GM23338 (cell line): ENCODE measurements at regions not wholly inside any gene's neighbourhood (a gene's known extent, or its start where the extent isn't known, plus 50 kb on each side); places are given as distances from the start of the nearest gene placed in this dataset.

Experiments used
- ATAC-seq: fragments of 200-7000 bp; cut with Tn5 transposase; 3 replicates; pipeline ENCODE4 v1.9.1; 2020
- DNase-seq: peaks from one replicate; pipeline ENCODE4 v3.0.0-alpha.2; 2015; ENCODE audit warnings: low spot score
- H2AFZ ChIP-seq: fragments of 200-600 bp; sonication (generic); 2 replicates; pipeline ENCODE4 v1.8.0; 2016; ENCODE audit warnings: antibody characterized with exemption, mild to moderate bottlenecking, moderate library complexity
- H3F3A ChIP-seq: fragments of 200-600 bp; sonication (generic); replicated peaks from 2 replicates; pipeline ENCODE4 v1.8.0; 2017; ENCODE audit warnings: antibody characterized with exemption, mixed run types, low read depth
- H3K27ac ChIP-seq: fragments of 200-600 bp; sonication (generic); 2 replicates; pipeline ENCODE4 v1.6.1; 2016; ENCODE audit warnings: low read depth
- H3K27me3 ChIP-seq: fragments of 200-600 bp; sonication (generic); 2 replicates; pipeline ENCODE4 v1.8.0; 2016; ENCODE audit warnings: mild to moderate bottlenecking, mixed run types, moderate library complexity; ENCODE audit not compliant: insufficient read depth
- H3K36me3 ChIP-seq: fragments of 200-600 bp; sonication (generic); 2 replicates; pipeline ENCODE4 v1.8.0; 2016; ENCODE audit warnings: mild to moderate bottlenecking; ENCODE audit not compliant: insufficient read depth
- H3K4me1 ChIP-seq: fragments of 200-600 bp; sonication (generic); 2 replicates; pipeline ENCODE4 v1.8.0; 2016; ENCODE audit warnings: mild to moderate bottlenecking, moderate library complexity; ENCODE audit not compliant: insufficient read depth
- H3K4me2 ChIP-seq: fragments of 200-600 bp; sonication (generic); 2 replicates; pipeline ENCODE4 v1.7.1; 2017; ENCODE audit warnings: mixed run types
- H3K4me3 ChIP-seq: fragments of 200-600 bp; sonication (generic); 2 replicates; pipeline ENCODE4 v1.6.1; 2016; ENCODE audit warnings: mixed run types
- H3K79me2 ChIP-seq: fragments of 200-600 bp; sonication (generic); replicated peaks from 2 replicates; pipeline ENCODE4 v1.8.0; 2017; ENCODE audit warnings: mild to moderate bottlenecking; ENCODE audit not compliant: insufficient read depth
- H3K9me2 ChIP-seq: fragments of 200-600 bp; sonication (generic); 2 replicates; pipeline ENCODE4 v1.8.0; 2017; ENCODE audit not compliant: insufficient read depth
- H4K20me1 ChIP-seq: fragments of 200-600 bp; sonication (generic); replicated peaks from 2 replicates; pipeline ENCODE4 v1.8.0; 2017; ENCODE audit warnings: mild to moderate bottlenecking; ENCODE audit not compliant: insufficient read depth
- H3K27ac Mint-ChIP-seq: 2 replicates; pipeline ENCODE4 v1.8.0; 2020; ENCODE audit warnings: inconsistent platforms, mild to moderate bottlenecking, moderate library complexity, mixed read lengths
- H3K27me3 Mint-ChIP-seq: 3 replicates; pipeline ENCODE4 v1.8.0; 2022; ENCODE audit warnings: low read depth, mild to moderate bottlenecking, moderate library complexity, mixed read lengths, inconsistent platforms; ENCODE audit not compliant: insufficient read depth, poor library complexity
- H3K36me3 Mint-ChIP-seq: 3 replicates; pipeline ENCODE4 v1.8.0; 2021; ENCODE audit warnings: low read depth, mild to moderate bottlenecking, inconsistent platforms, moderate library complexity, mixed read lengths
- H3K4me1 Mint-ChIP-seq: 3 replicates; pipeline ENCODE4 v1.8.0; 2020; ENCODE audit warnings: mild to moderate bottlenecking, inconsistent platforms, mixed read lengths
- H3K4me3 Mint-ChIP-seq: 3 replicates; pipeline ENCODE4 v1.8.0; 2021; ENCODE audit warnings: moderate library complexity, mild to moderate bottlenecking, inconsistent platforms, mixed read lengths
- H3K9me3 Mint-ChIP-seq: 3 replicates; pipeline ENCODE4 v1.8.0; 2020; ENCODE audit warnings: moderate library complexity, mild to moderate bottlenecking, inconsistent platforms, mixed read lengths
- ETS1 ChIP-seq: IDR thresholded peaks from 2 replicates; pipeline ENCODE4 v1.6.1; 2016; ENCODE audit warnings: antibody characterized with exemption
- NANOG ChIP-seq: IDR thresholded peaks from 2 replicates; pipeline ENCODE4 v1.6.1; 2016; ENCODE audit warnings: antibody characterized with exemption, borderline replicate concordance
- POLR2AphosphoS5 ChIP-seq: IDR thresholded peaks from 2 replicates; pipeline ENCODE4 v1.6.1; 2016; ENCODE audit warnings: antibody characterized with exemption, low read depth
- REST ChIP-seq: IDR thresholded peaks from one replicate; pipeline ENCODE4 v1.6.1; 2018; ENCODE audit warnings: antibody characterized with exemption; ENCODE audit not compliant: unreplicated experiment
- STAT1 ChIP-seq: IDR thresholded peaks from one replicate; pipeline ENCODE4 v1.6.1; 2016; ENCODE audit warnings: antibody characterized with exemption; ENCODE audit not compliant: unreplicated experiment
- ZNF114 ChIP-seq: fragments of 250-450 bp; sonication (Bioruptor Pico); IDR thresholded peaks from 2 replicates; pipeline ENCODE4 v1.5.0; 2020; ENCODE audit warnings: mild to moderate bottlenecking, moderate library complexity
- TF ChIP-seq, protein P1 (sequence below): fragments of 250-450 bp; sonication (Bioruptor Pico); IDR thresholded peaks from 2 replicates; pipeline ENCODE4 v1.5.0; 2020; ENCODE audit warnings: mild to moderate bottlenecking, moderate library complexity
- TF ChIP-seq, protein P2 (sequence below), 2 experiments: fragments of 200-600 bp in 1 of 2; sonication (generic) in 1 of 2; conservative IDR thresholded peaks; 2 replicates each; pipeline versions ENCODE4 v1.5.1 to v1.6.1; 2016 to 2017; ENCODE audit warnings: antibody characterized with exemption in 2 of 2, low read depth in 2 of 2, mild to moderate bottlenecking in 2 of 2, moderate library complexity in 1 of 2

GRCh38 chr11:112861356-112861755 lies 99.9 kb upstream of the NCAM1 start:
- no peak for ATAC-seq
- no peak for DNase-seq
- H3K9me3 Mint-ChIP-seq: peaks cover 12% of the 10 kb centered on the region; the same call in 2 of the 3 replicates

More at GRCh38 chr11:112861356-112861755, 99.9 kb upstream of the NCAM1 start:
- Histone ChIP-seq H3K4me2 (no peak overlapping the region), H3K9me2 (peaks cover 9% of the 10 kb centered on the region; the same call in 1 of the 2 replicates), H3K79me2 (no peaks in the 10 kb centered on the region), H2AFZ (no peak overlapping the region), H3K27me3 (no peaks in the 10 kb centered on the region), H3K4me3 (no peak overlapping the region), H3K36me3 (no peaks in the 10 kb centered on the region; the same call in 1 of the 2 replicates), H3K27ac (no peak overlapping the region), H3K4me1 (no peaks in the 10 kb centered on the region), H4K20me1 (no peaks in the 10 kb centered on the region), H3F3A (no peaks in the 10 kb centered on the region)
- H3K4me3 Mint-ChIP-seq: no peak overlapping the region
- peaks cover 8% of the 10 kb centered on the region for H3K4me1 Mint-ChIP-seq
- 0 out of 3 replicates have a peak, but pooled peaks cover 5% of the 10 kb centered on the region for H3K36me3 Mint-ChIP-seq
- H3K27ac Mint-ChIP-seq: no peak overlapping the region
- H3K27me3 Mint-ChIP-seq: no peaks in the 10 kb centered on the region
- TF ChIP-seq REST (no peak), STAT1 (no peak), POLR2AphosphoS5 (no peak), ETS1 (no peak), NANOG (no peak), ZNF114 (CRISPR knock-in tag) (no peak)
- TF ChIP-seq, protein P1, sequence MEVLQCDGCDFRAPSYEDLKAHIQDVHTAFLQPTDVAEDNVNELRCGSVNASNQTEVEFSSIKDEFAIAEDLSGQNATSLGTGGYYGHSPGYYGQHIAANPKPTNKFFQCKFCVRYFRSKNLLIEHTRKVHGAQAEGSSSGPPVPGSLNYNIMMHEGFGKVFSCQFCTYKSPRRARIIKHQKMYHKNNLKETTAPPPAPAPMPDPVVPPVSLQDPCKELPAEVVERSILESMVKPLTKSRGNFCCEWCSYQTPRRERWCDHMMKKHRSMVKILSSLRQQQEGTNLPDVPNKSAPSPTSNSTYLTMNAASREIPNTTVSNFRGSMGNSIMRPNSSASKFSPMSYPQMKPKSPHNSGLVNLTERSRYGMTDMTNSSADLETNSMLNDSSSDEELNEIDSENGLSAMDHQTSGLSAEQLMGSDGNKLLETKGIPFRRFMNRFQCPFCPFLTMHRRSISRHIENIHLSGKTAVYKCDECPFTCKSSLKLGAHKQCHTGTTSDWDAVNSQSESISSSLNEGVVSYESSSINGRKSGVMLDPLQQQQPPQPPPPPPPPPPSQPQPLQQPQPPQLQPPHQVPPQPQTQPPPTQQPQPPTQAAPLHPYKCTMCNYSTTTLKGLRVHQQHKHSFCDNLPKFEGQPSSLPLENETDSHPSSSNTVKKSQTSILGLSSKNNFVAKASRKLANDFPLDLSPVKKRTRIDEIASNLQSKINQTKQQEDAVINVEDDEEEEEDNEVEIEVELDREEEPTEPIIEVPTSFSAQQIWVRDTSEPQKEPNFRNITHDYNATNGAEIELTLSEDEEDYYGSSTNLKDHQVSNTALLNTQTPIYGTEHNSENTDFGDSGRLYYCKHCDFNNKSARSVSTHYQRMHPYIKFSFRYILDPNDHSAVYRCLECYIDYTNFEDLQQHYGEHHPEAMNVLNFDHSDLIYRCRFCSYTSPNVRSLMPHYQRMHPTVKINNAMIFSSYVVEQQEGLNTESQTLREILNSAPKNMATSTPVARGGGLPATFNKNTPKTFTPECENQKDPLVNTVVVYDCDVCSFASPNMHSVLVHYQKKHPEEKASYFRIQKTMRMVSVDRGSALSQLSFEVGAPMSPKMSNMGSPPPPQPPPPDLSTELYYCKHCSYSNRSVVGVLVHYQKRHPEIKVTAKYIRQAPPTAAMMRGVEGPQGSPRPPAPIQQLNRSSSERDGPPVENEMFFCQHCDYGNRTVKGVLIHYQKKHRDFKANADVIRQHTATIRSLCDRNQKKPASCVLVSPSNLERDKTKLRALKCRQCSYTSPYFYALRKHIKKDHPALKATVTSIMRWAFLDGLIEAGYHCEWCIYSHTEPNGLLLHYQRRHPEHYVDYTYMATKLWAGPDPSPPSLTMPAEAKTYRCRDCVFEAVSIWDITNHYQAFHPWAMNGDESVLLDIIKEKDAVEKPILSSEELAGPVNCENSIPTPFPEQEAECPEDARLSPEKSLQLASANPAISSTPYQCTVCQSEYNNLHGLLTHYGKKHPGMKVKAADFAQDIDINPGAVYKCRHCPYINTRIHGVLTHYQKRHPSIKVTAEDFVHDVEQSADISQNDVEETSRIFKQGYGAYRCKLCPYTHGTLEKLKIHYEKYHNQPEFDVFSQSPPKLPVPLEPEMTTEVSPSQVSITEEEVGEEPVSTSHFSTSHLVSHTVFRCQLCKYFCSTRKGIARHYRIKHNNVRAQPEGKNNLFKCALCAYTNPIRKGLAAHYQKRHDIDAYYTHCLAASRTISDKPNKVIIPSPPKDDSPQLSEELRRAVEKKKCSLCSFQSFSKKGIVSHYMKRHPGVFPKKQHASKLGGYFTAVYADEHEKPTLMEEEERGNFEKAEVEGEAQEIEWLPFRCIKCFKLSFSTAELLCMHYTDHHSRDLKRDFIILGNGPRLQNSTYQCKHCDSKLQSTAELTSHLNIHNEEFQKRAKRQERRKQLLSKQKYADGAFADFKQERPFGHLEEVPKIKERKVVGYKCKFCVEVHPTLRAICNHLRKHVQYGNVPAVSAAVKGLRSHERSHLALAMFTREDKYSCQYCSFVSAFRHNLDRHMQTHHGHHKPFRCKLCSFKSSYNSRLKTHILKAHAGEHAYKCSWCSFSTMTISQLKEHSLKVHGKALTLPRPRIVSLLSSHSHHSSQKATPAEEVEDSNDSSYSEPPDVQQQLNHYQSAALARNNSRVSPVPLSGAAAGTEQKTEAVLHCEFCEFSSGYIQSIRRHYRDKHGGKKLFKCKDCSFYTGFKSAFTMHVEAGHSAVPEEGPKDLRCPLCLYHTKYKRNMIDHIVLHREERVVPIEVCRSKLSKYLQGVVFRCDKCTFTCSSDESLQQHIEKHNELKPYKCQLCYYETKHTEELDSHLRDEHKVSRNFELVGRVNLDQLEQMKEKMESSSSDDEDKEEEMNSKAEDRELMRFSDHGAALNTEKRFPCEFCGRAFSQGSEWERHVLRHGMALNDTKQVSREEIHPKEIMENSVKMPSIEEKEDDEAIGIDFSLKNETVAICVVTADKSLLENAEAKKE: no peak
- TF ChIP-seq, protein P2, sequence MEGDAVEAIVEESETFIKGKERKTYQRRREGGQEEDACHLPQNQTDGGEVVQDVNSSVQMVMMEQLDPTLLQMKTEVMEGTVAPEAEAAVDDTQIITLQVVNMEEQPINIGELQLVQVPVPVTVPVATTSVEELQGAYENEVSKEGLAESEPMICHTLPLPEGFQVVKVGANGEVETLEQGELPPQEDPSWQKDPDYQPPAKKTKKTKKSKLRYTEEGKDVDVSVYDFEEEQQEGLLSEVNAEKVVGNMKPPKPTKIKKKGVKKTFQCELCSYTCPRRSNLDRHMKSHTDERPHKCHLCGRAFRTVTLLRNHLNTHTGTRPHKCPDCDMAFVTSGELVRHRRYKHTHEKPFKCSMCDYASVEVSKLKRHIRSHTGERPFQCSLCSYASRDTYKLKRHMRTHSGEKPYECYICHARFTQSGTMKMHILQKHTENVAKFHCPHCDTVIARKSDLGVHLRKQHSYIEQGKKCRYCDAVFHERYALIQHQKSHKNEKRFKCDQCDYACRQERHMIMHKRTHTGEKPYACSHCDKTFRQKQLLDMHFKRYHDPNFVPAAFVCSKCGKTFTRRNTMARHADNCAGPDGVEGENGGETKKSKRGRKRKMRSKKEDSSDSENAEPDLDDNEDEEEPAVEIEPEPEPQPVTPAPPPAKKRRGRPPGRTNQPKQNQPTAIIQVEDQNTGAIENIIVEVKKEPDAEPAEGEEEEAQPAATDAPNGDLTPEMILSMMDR (conservative IDR thresholded peaks at IDR 0.05; ENCODE audit: low read depth in 2 of 2): no peak
